ENCODE measurements at regions not wholly inside any gene's neighbourhood (a gene's known extent, or its start where the extent isn't known, plus 50 kb on each side); places are given as distances from the start of the nearest gene placed in this dataset.

- Histone ChIP-seq H3K4me3 (ENCODE audit: low read length) (no peak overlapping the region), H3K27me3 (ENCODE audit: low read depth, low read length) (no peaks in the 10 kb centered on the region), H3K9ac (ENCODE audit: low read length) (no peak overlapping the region), H2AFZ (ENCODE audit: low read depth, low read length) (no peak overlapping the region), H3K4me1 (ENCODE audit: low read length) (no peaks in the 10 kb centered on the region), H4K20me1 (ENCODE audit: insufficient read depth, low read length) (no peaks in the 10 kb centered on the region), H3K36me3 (replicated peaks; ENCODE audit: low read depth, low read length) (no peaks in the 10 kb centered on the region), H3K79me2 (ENCODE audit: low read length) (no peaks in the 10 kb centered on the region), H3K27ac (ENCODE audit: low read length) (no peak overlapping the region), H3K9me3 (ENCODE audit: insufficient read depth, low read length) (no peaks in the 10 kb centered on the region), H3K4me2 (ENCODE audit: low read length) (no peak overlapping the region)
- TF ChIP-seq EZH2phosphoT487 (IDR thresholded peaks at IDR 0.05; ENCODE audit: low read depth) (no peak), CTCF (IDR thresholded peaks at IDR 0.05; ENCODE audit: low read depth, low read length) (no peak)
Observed at GRCh38 chr5:147145328-147145727, 89.5 kb upstream of the STK32A start.

GRCh38 chr5:147148715-147149114, 86.1 kb upstream of the STK32A start:
- Histone ChIP-seq H3K4me1 (ENCODE audit: low read length) (no peaks in the 10 kb centered on the region), H3K9me3 (ENCODE audit: insufficient read depth, low read length) (no peaks in the 10 kb centered on the region), H3K4me3 (ENCODE audit: low read length) (no peak overlapping the region), H4K20me1 (ENCODE audit: insufficient read depth, low read length) (no peaks in the 10 kb centered on the region), H3K36me3 (replicated peaks; ENCODE audit: low read depth, low read length) (no peaks in the 10 kb centered on the region), H3K27ac (ENCODE audit: low read length) (no peak overlapping the region), H3K79me2 (ENCODE audit: low read length) (no peaks in the 10 kb centered on the region), H2AFZ (ENCODE audit: low read depth, low read length) (no peak overlapping the region), H3K27me3 (ENCODE audit: low read depth, low read length) (no peaks in the 10 kb centered on the region), H3K9ac (ENCODE audit: low read length) (no peak overlapping the region), H3K4me2 (ENCODE audit: low read length) (no peak overlapping the region)
- TF ChIP-seq CTCF (IDR thresholded peaks at IDR 0.05; ENCODE audit: low read depth, low read length) (no peak), EZH2phosphoT487 (IDR thresholded peaks at IDR 0.05; ENCODE audit: low read depth) (no peak)

GRCh38 chr5:147152086-147152485, 82.7 kb upstream of the STK32A start:
- no peaks in the 10 kb centered on the region for H3K9me3 ChIP-seq (ENCODE audit: insufficient read depth, low read length)
- no peaks in the 10 kb centered on the region for H3K27me3 ChIP-seq (ENCODE audit: low read depth, low read length)
- H4K20me1 ChIP-seq (ENCODE audit: insufficient read depth, low read length) = no peaks in the 10 kb centered on the region
- H3K79me2 ChIP-seq (ENCODE audit: low read length) = no peaks in the 10 kb centered on the region
- H2AFZ ChIP-seq (ENCODE audit: low read depth, low read length) = no peak overlapping the region
- H3K27ac ChIP-seq (ENCODE audit: low read length) = no peak overlapping the region
- H3K4me1 ChIP-seq (ENCODE audit: low read length) = no peaks in the 10 kb centered on the region
- no peak overlapping the region for H3K4me2 ChIP-seq (ENCODE audit: low read length)
- H3K9ac ChIP-seq (ENCODE audit: low read length) = no peak overlapping the region
- no peak for TF ChIP-seq CTCF (IDR thresholded peaks at IDR 0.05; ENCODE audit: low read depth, low read length)
- no peak for TF ChIP-seq EZH2phosphoT487 (IDR thresholded peaks at IDR 0.05; ENCODE audit: low read depth)
- H3K4me3 ChIP-seq (ENCODE audit: low read length) = no peak overlapping the region
- H3K36me3 ChIP-seq (replicated peaks; ENCODE audit: low read depth, low read length) = no peaks in the 10 kb centered on the region

DNA sequence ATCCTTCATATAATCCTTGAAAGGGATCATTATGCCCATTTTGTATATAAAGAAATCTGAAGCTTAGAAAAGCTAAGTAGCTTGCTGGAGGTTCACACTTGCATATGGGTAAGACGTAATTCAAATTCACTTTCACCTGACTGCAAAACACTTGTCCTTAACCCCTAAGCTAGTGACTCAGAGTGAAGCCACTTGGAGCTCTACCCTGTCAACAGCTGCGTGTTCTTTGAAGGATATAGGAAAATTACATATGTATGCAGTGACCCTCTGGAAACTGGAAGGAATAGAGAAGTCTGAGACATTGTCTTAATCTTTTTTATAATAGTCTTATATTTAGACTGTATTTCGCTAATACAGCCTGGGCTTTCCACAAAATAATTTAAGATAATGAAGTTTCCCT, 80.0 kb upstream of the STK32A start:
- Histone ChIP-seq H3K9ac (ENCODE audit: low read length) (no peak overlapping the region), H3K9me3 (ENCODE audit: insufficient read depth, low read length) (no peaks in the 10 kb centered on the region), H3K4me1 (ENCODE audit: low read length) (no peaks in the 10 kb centered on the region), H3K4me2 (ENCODE audit: low read length) (no peak overlapping the region), H3K36me3 (replicated peaks; ENCODE audit: low read depth, low read length) (no peaks in the 10 kb centered on the region), H3K4me3 (ENCODE audit: low read length) (no peak overlapping the region), H4K20me1 (ENCODE audit: insufficient read depth, low read length) (no peaks in the 10 kb centered on the region), H3K27ac (ENCODE audit: low read length) (no peak overlapping the region), H3K79me2 (ENCODE audit: low read length) (no peaks in the 10 kb centered on the region), H3K27me3 (ENCODE audit: low read depth, low read length) (no peaks in the 10 kb centered on the region), H2AFZ (ENCODE audit: low read depth, low read length) (no peak overlapping the region)
- no peak for TF ChIP-seq CTCF (IDR thresholded peaks at IDR 0.05; ENCODE audit: low read depth, low read length)
- TF ChIP-seq EZH2phosphoT487 (IDR thresholded peaks at IDR 0.05; ENCODE audit: low read depth) = no peak
